Activated B cell treated with CpG ODN at 0.5 μM for 24 hours (primary cell): ENCODE measurements at regions not wholly inside any gene's neighbourhood (a gene's known extent, or its start where the extent isn't known, plus 50 kb on each side); places are given as distances from the start of the nearest gene placed in this dataset.

Experiments
- ATAC-seq: fragments of 200-7000 bp; cut with Tn5 transposase; one replicate; pipeline ENCODE4 v1.10.0; 2021; ENCODE audit warnings: low read depth, mild to moderate bottlenecking, moderate library complexity
- CTCF ChIA-PET: fragments of 350-600 bp; sonication (Branson Sonifier 250); formaldehyde crosslinking; loops from one replicate; lab custom pipeline; 2021; ENCODE audit warnings: antibody characterized with exemption; lab: Charles Lee
- POLR2A ChIA-PET: fragments of 350-600 bp; sonication (Branson Sonifier 250); formaldehyde crosslinking; loops from one replicate; lab custom pipeline; 2021; ENCODE audit warnings: antibody characterized with exemption; lab: Charles Lee
- DNase-seq: peaks from one replicate; pipeline ENCODE4 v3.0.0; 2022
- H3K27ac Mint-ChIP-seq: one replicate; pipeline ENCODE4 v1.8.0; 2020; ENCODE audit warnings: mixed read lengths
- H3K27me3 Mint-ChIP-seq: one replicate; pipeline ENCODE4 v1.8.0; 2021; ENCODE audit warnings: mixed read lengths
- H3K36me3 Mint-ChIP-seq: one replicate; pipeline ENCODE4 v1.8.0; 2021; ENCODE audit warnings: low read depth, mixed read lengths
- H3K4me1 Mint-ChIP-seq: one replicate; pipeline ENCODE4 v1.8.0; 2021; ENCODE audit warnings: mixed read lengths
- H3K4me3 Mint-ChIP-seq: one replicate; pipeline ENCODE4 v1.8.0; 2020; ENCODE audit warnings: mild to moderate bottlenecking, mixed read lengths
- H3K9me3 Mint-ChIP-seq: one replicate; pipeline ENCODE4 v1.8.0; 2020; ENCODE audit warnings: mixed read lengths
- CTCF ChIP-seq: fragments of 200-600 bp; IDR thresholded peaks from one replicate; pipeline ENCODE4 v1.8.0; 2022; ENCODE audit warnings: antibody characterized with exemption, mild to moderate bottlenecking
- intact Hi-C: fragments of 100-400 bp; cut with micrococcal nuclease; formaldehyde crosslinking; loops from one replicate; pipeline ENCODE4 v1.15.1; 2024

GRCh38 chr9:16358751-16359150, 511.7 kb downstream of the BNC2 start:
- Mint-ChIP-seq H3K4me3 (no peak overlapping the region), H3K36me3 (no peaks in the 10 kb centered on the region), H3K9me3 (no peaks in the 10 kb centered on the region), H3K27me3 (no peaks in the 10 kb centered on the region), H3K27ac (no peak overlapping the region), H3K4me1 (no peaks in the 10 kb centered on the region)
- ATAC-seq: no peak
- no peak for TF ChIP-seq CTCF
- ChIA-PET POLR2A (no interaction called here), CTCF (no interaction called here)
- no peak for DNase-seq
- intact Hi-C loops: no loop called here
